Heart right ventricle (tissue), 16 donors: ENCODE measurements at regions not wholly inside any gene's neighbourhood (a gene's known extent, or its start where the extent isn't known, plus 50 kb on each side); places are given as distances from the start of the nearest gene placed in this dataset.

Experiments
- ATAC-seq, 8 donors: fragments of 200-7000 bp; cut with Tn5 transposase; one replicate each; pipeline ENCODE4 v1.9.1; 2020; ENCODE audit warnings: mild to moderate bottlenecking in 8 of 8, moderate library complexity in 8 of 8, moderate number of reproducible peaks in 1 of 8
- DNase-seq, 2 donors: peaks; one replicate each; pipeline ENCODE4 v3.0.0-alpha.2; 2020
- H3K27ac ChIP-seq, 10 donors: fragments of 200-600 bp; sonication (generic) in 2 of 10; one replicate each; pipeline versions ENCODE4 v1.5.0 to v1.8.0; 2020 to 2022; ENCODE audit warnings: mild to moderate bottlenecking in 3 of 10
- H3K27me3 ChIP-seq, 7 donors: fragments of 200-600 bp; one replicate each; pipeline ENCODE4 v1.8.0; 2021 to 2022; ENCODE audit warnings: mild to moderate bottlenecking in 2 of 7
- H3K36me3 ChIP-seq, 9 donors: fragments of 200-600 bp; sonication (generic) in 1 of 9; one replicate each; pipeline versions ENCODE4 v1.5.0 to v1.8.0; 2020 to 2022; ENCODE audit warnings: mild to moderate bottlenecking in 2 of 9
- H3K4me1 ChIP-seq, 9 donors: fragments of 200-600 bp; sonication (generic) in 1 of 9; one replicate each; pipeline versions ENCODE4 v1.5.0 to v1.8.0; 2020 to 2022; ENCODE audit warnings: mild to moderate bottlenecking in 4 of 9
- H3K4me3 ChIP-seq, 10 donors: fragments of 200-600 bp; sonication (generic) in 2 of 10; one replicate each; pipeline versions ENCODE4 v1.5.0 to v1.8.0; 2020 to 2022; ENCODE audit warnings: mild to moderate bottlenecking in 7 of 10, moderate library complexity in 2 of 10
- H3K9me3 ChIP-seq, 11 donors: fragments of 200-600 bp in 10 of 11; sonication (generic) in 2 of 11; one replicate each; pipeline versions ENCODE4 v1.5.0 to v1.8.0; 2013 to 2022; ENCODE audit warnings: mild to moderate bottlenecking in 2 of 11, control low read depth in 1 of 11, moderate library complexity in 1 of 11
- CTCF ChIP-seq, 9 donors: fragments of 200-600 bp; sonication (generic) in 2 of 9; IDR thresholded peaks; one replicate each; pipeline versions ENCODE4 v1.5.0 to v1.8.0; 2021 to 2022; ENCODE audit warnings: antibody characterized with exemption in 9 of 9, mild to moderate bottlenecking in 5 of 9, moderate library complexity in 1 of 9
- WGBS, 2 donors: extraction: QIAGEN DNeasy Blood & Tissue Kit; methylation state at CpG; one replicate each; pipeline ENCODE4 v1.1.7; 2013; ENCODE audit warnings: inconsistent platforms in 1 of 2; 5-methylcytosine and 5-hydroxymethylcytosine counted together
- intact Hi-C, 10 donors: fragments of 100-400 bp; cut with DNase I; formaldehyde crosslinking; loops; one replicate each; pipeline versions ENCODE4 v1.11.1 to v1.14.2; 2022
- donor health status: Arrhythmogenic right ventricular cardiomyopathy.
- donor health status: ischemic (EF 13 %, LVEDD 7.1; RV severe dilation, severe dysfunction).
- donor health status: healthy with polysubstance abuse.
- donor health status: DM: no; HTN: yes; CAD: no.
- donor health status: DM: no; HTN: no; CAD: no.
- donor health status: ischemic (EF 25% LVEDD 6.9; RV normal size, moderate dysfunction).
- donor health status: ischemic (EF 25% LVEDD 5.7; RV mildly dilated, moderate dysfunction).
- donor health status: healthy.
- donor health status: DM: yes; HTN: yes; CAD: no.
- donor health status: Ischemic cardiomyopathy.
- donor health status: ischemic (EF 35%, LVEDD 5.7; RV mildly dilated, moderate dysfunction).
- donor health status: nonischemic (EF 11% LVEDD 7.7; RV severe dilation, severe dysfunction).
- donor health status: DM: yes; HTN: yes; CAD: no.
- donor health status: PGD.
- donor health status: ischemic (EF 29% LVEDD 5.4; RV normal size, mild dysfunction).
- donor health status: nonischemic (EF 23%, LVEDD 6.1; RV moderate dilation, normal function).

- WGBS, 2 donors, result 75% methylated on average over 4 of the region's 4 CpGs
- no peak for DNase-seq
- no peak overlapping the region for H3K27ac ChIP-seq
- intact Hi-C loops, result no loop called here
- no peak for ATAC-seq
- H3K4me3 ChIP-seq, result no peak overlapping the region
- no peaks in the 10 kb centered on the region for H3K27me3 ChIP-seq
- H3K9me3 ChIP-seq, result peaks cover 0 to 34% (median 4%) of the 10 kb centered on the region in 11 donors
- no peak for TF ChIP-seq CTCF (IDR thresholded peaks at IDR 0.05)
- no peaks in the 10 kb centered on the region for H3K36me3 ChIP-seq
- H3K4me1 ChIP-seq, result no peaks in the 10 kb centered on the region
These were observed 391.3 kb upstream of the CELF4 start for GRCh38 chr18:37956902-37957301.

- 55 to 62% methylated on average over 2 of the region's 2 CpGs for WGBS, 2 donors
- H3K27ac ChIP-seq, result no peak overlapping the region
- intact Hi-C loops, result no loop called here
- DNase-seq, result no peak
- H3K4me1 ChIP-seq, result no peaks in the 10 kb centered on the region
- no peak for TF ChIP-seq CTCF (IDR thresholded peaks at IDR 0.05)
- H3K9me3 ChIP-seq, result peaks cover 0 to 31% (median 4%) of the 10 kb centered on the region in 11 donors
- H3K4me3 ChIP-seq, result no peak overlapping the region
- no peak for ATAC-seq
- H3K36me3 ChIP-seq, result no peaks in the 10 kb centered on the region
- H3K27me3 ChIP-seq, result no peaks in the 10 kb centered on the region
These were observed 390.4 kb upstream of the CELF4 start for GRCh38 chr18:37956020-37956419.

- no peak for TF ChIP-seq CTCF (IDR thresholded peaks at IDR 0.05)
- no peaks in the 10 kb centered on the region for H3K4me1 ChIP-seq
- ATAC-seq (no peak), DNase-seq (no peak)
- WGBS, 2 donors, result 70 to 94% methylated on average over 2 of the region's 2 CpGs
- H3K27me3 ChIP-seq, result no peaks in the 10 kb centered on the region
- H3K4me3 ChIP-seq, result no peak overlapping the region
- H3K9me3 ChIP-seq, result peaks cover 0 to 26% (median 4%) of the 10 kb centered on the region in 11 donors
- intact Hi-C loops, result no loop called here
- no peak overlapping the region for H3K27ac ChIP-seq
- H3K36me3 ChIP-seq, result no peaks in the 10 kb centered on the region
These were observed 389.6 kb upstream of the CELF4 start for GRCh38 chr18:37955201-37955600.

GRCh38 chr18:37953876-37954275 lies 388.3 kb upstream of the CELF4 start:
- ATAC-seq, result no peak
- 40 to 49% methylated on average over 2 of the region's 2 CpGs for WGBS, 2 donors
- no peak overlapping the region for H3K4me3 ChIP-seq
- intact Hi-C loops, result no loop called here
- H3K27me3 ChIP-seq, result no peaks in the 10 kb centered on the region
- no peaks in the 10 kb centered on the region for H3K36me3 ChIP-seq
- H3K27ac ChIP-seq, result no peak overlapping the region
- TF ChIP-seq CTCF (IDR thresholded peaks at IDR 0.05), result no peak
- DNase-seq, result no peak
- no peaks in the 10 kb centered on the region for H3K4me1 ChIP-seq
- peaks cover 0 to 26% (median 4%) of the 10 kb centered on the region in 11 donors for H3K9me3 ChIP-seq
